GM21526 (cell line): ENCODE measurements at regions not wholly inside any gene's neighbourhood (a gene's known extent, or its start where the extent isn't known, plus 50 kb on each side); places are given as distances from the start of the nearest gene placed in this dataset.
"Not testable (repeated sequence)": the region's sequence is repeated elsewhere in the genome, so short reads cannot be mapped to it uniquely, and the experiment has no call there.

Source experiments
- ATAC-seq: cut with Tn5 transposase; IDR thresholded peaks from one replicate; pipeline ENCODE4 v1.9.1; 2021; ENCODE audit warnings: moderate library complexity; ENCODE audit not compliant: unreplicated experiment, low FRiP score

- ATAC-seq: not testable (repeated sequence)
Measured at GRCh38 chr4:19470001-19470400, 781.7 kb upstream of the SLIT2 start.

- ATAC-seq: no peak
Measured at GRCh38 chr4:19462117-19462516, 789.6 kb upstream of the SLIT2 start.

GRCh38 chr4:19455850-19456602 is 795.7 kb upstream of the SLIT2 start:
- no peak for ATAC-seq

- no peak for ATAC-seq
Measured at GRCh38 chr4:19455196-19455595, 796.5 kb upstream of the SLIT2 start.

- ATAC-seq: no peak
Measured at GRCh38 chr4:19438233-19438632, 813.5 kb upstream of the SLIT2 start.

- ATAC-seq: no peak
Measured at GRCh38 chr4:19437008-19437407, 814.7 kb upstream of the SLIT2 start.

- no peak for ATAC-seq
Measured at GRCh38 chr4:19429684-19430083, 822.0 kb upstream of the SLIT2 start.

- no peak for ATAC-seq
Measured at GRCh38 chr4:19425146-19425545, 826.6 kb upstream of the SLIT2 start.

- no peak for ATAC-seq
Measured at GRCh38 chr4:19417256-19417655, 834.4 kb upstream of the SLIT2 start.

- ATAC-seq: no peak
Measured at GRCh38 chr4:19416146-19416545, 835.6 kb upstream of the SLIT2 start.

- ATAC-seq: no peak
Measured at GRCh38 chr4:19408490-19408889, 843.2 kb upstream of the SLIT2 start.

GRCh38 chr4:19406789-19407188 is 844.9 kb upstream of the SLIT2 start:
- ATAC-seq: no peak

GRCh38 chr4:19403786-19404370 is 847.8 kb upstream of the SLIT2 start:
- ATAC-seq: no peak

- ATAC-seq: no peak
Measured at GRCh38 chr4:19402581-19403065, 849.1 kb upstream of the SLIT2 start.

GRCh38 chr4:19401301-19402080 is 850.2 kb upstream of the SLIT2 start:
- ATAC-seq: no peak

- ATAC-seq: no peak
Measured at GRCh38 chr4:19400820-19401219, 850.9 kb upstream of the SLIT2 start.

- ATAC-seq: no peak
Measured at GRCh38 chr4:19399001-19399400, 852.7 kb upstream of the SLIT2 start.

GRCh38 chr4:19386786-19387185 is 864.9 kb upstream of the SLIT2 start:
- no peak for ATAC-seq

GRCh38 chr4:19382993-19383756 is 868.5 kb upstream of the SLIT2 start:
- ATAC-seq: no peak

- no peak for ATAC-seq
Measured at GRCh38 chr4:19381068-19381467, 870.6 kb upstream of the SLIT2 start.

- ATAC-seq: no peak
Measured at GRCh38 chr4:19380600-19380999, 871.1 kb upstream of the SLIT2 start.
